Uterus (tissue), 3 donors: ENCODE measurements at regions not wholly inside any gene's neighbourhood (a gene's known extent, or its start where the extent isn't known, plus 50 kb on each side); places are given as distances from the start of the nearest gene placed in this dataset.

Experiments
- DNase-seq, 2 donors: peaks; one replicate each; pipeline ENCODE4 v3.0.0-alpha.2; 2019 to 2020
- H3K27ac ChIP-seq, 2 donors: fragments of 200-600 bp; sonication (generic); 1 replicate in 1 of 2; 2 replicates in 1 of 2; pipeline ENCODE4 v1.5.1; 2016 to 2018
- H3K27me3 ChIP-seq, 2 donors: fragments of 200-600 bp; sonication (generic); one replicate each; pipeline ENCODE4 v1.5.1; 2018 to 2019; ENCODE audit warnings: control low read depth in 1 of 2
- H3K36me3 ChIP-seq, 2 donors: fragments of 200-600 bp; sonication (generic); one replicate each; pipeline ENCODE4 v1.5.1; 2019; ENCODE audit warnings: control low read depth in 1 of 2
- H3K4me1 ChIP-seq, 2 donors: fragments of 200-600 bp; sonication (generic); one replicate each; pipeline ENCODE4 v1.5.1; 2018 to 2019; ENCODE audit warnings: control low read depth in 1 of 2
- H3K4me3 ChIP-seq, 2 donors: fragments of 200-600 bp; sonication (generic); 1 replicate in 1 of 2; 2 replicates in 1 of 2; pipeline ENCODE4 v1.5.1; 2018 to 2019; ENCODE audit warnings: mild to moderate bottlenecking in 1 of 2
- H3K9me3 ChIP-seq, 2 donors: fragments of 200-600 bp; sonication (generic); one replicate each; pipeline ENCODE4 v1.5.1; 2019; ENCODE audit warnings: control low read depth in 1 of 2
- POLR2A ChIP-seq, 2 donors: fragments of 450-650 bp; IDR thresholded peaks; one replicate each; pipeline ENCODE4 v1.6.1; 2016; ENCODE audit warnings: antibody characterized with exemption in 2 of 2, mild to moderate bottlenecking in 1 of 2, moderate library complexity in 1 of 2
- intact Hi-C: fragments of 100-400 bp; cut with DNase I; formaldehyde crosslinking; loops from one replicate; pipeline ENCODE4 v1.15.1; 2023; ENCODE audit warnings: low total_unique reads
- TF ChIP-seq, protein P1 (sequence below), 4 experiments: fragments of 200-600 bp in 2 of 4; fragments of 450-650 bp in 2 of 4; sonication (generic) in 2 of 4; IDR thresholded peaks; one replicate each; pipeline ENCODE4 v1.5.1; 2016 to 2019; ENCODE audit warnings: antibody characterized with exemption in 4 of 4, mild to moderate bottlenecking in 2 of 4, moderate library complexity in 1 of 4
- donor health status: DM: yes; HTN: yes; CAD: no.

DNA sequence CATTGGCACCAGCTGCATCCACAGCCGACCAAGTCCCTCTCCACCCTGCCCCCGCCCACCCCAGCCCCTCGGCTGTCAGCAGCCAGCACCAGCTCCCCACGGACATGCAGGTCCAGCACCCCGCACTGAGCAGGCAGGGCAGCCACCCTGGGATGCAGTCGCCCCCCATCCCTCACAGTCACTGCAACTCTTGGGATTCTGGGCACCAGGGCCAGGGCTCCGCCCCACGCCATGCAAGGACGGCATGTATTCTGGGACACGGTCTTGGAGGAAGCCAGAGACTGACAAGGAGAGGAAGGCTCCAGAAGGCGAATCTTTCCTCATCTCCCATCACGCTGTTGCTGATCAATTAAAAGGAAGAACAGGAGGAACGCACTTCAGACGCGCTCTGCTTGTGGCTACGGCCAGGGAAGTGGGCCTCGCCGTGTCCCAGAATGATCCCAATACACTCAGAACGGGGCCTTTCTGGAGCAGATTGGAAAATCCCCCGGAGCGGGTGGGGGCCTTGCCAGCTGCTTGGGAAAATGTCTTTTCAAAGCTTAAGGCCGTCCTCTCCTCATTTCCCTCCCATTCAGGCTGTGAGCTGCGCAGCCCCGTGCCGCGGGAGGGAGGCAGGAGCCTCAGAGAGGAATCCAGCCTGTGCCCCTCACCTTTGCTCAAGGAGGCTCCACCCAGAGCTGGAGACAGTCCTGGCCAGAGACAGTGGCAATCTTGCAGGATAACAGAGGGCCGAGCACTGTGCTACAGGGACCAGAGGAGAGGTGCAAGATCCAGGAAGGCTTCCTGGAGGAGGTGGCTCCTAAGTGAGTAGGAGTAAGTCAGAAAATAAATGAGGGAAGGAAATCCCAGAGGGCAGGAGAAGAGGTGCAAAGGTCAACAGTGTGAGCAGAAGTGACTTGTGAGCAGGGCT is 54.1 kb upstream of the DIO3 start:
- no peaks in the 10 kb centered on the region for H3K9me3 ChIP-seq
- H3K4me1 ChIP-seq: no peaks in the 10 kb centered on the region
- H3K4me3 ChIP-seq: no peak overlapping the region
- TF ChIP-seq, protein P1, sequence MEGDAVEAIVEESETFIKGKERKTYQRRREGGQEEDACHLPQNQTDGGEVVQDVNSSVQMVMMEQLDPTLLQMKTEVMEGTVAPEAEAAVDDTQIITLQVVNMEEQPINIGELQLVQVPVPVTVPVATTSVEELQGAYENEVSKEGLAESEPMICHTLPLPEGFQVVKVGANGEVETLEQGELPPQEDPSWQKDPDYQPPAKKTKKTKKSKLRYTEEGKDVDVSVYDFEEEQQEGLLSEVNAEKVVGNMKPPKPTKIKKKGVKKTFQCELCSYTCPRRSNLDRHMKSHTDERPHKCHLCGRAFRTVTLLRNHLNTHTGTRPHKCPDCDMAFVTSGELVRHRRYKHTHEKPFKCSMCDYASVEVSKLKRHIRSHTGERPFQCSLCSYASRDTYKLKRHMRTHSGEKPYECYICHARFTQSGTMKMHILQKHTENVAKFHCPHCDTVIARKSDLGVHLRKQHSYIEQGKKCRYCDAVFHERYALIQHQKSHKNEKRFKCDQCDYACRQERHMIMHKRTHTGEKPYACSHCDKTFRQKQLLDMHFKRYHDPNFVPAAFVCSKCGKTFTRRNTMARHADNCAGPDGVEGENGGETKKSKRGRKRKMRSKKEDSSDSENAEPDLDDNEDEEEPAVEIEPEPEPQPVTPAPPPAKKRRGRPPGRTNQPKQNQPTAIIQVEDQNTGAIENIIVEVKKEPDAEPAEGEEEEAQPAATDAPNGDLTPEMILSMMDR (IDR thresholded peaks at IDR 0.05): no peak
- no peak for TF ChIP-seq POLR2A (IDR thresholded peaks at IDR 0.05)
- H3K36me3 ChIP-seq: no peaks in the 10 kb centered on the region
- intact Hi-C loops: no loop called here
- DNase-seq: peak; percentile 13 to 16
- H3K27ac ChIP-seq: no peak overlapping the region
- H3K27me3 ChIP-seq: no peaks in the 10 kb centered on the region

DNA sequence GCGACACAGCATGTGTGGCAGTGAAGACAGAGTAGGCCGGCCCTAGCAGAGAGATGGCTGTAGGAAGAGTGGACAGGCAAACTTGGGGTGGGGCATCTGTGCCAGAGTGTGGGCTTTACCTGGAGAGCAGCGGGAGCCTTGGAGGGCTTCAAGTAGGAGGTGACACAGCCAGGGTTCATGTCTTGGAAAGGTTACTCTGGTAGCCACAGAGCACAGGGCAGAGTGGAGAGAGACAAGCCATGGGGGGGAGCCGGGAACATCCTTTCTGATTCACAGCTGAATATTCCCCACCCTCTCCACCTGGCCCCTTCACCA is 53.5 kb upstream of the DIO3 start:
- intact Hi-C loops: no loop called here
- Histone ChIP-seq H3K27me3 (no peaks in the 10 kb centered on the region), H3K36me3 (no peaks in the 10 kb centered on the region), H3K27ac (no peak overlapping the region), H3K4me1 (no peaks in the 10 kb centered on the region), H3K4me3 (no peak overlapping the region), H3K9me3 (no peaks in the 10 kb centered on the region)
- TF ChIP-seq, protein P1 (IDR thresholded peaks at IDR 0.05): no peak
- no peak for TF ChIP-seq POLR2A (IDR thresholded peaks at IDR 0.05)
- peak in 1 of 2 donors; percentile 9 for DNase-seq

DNA sequence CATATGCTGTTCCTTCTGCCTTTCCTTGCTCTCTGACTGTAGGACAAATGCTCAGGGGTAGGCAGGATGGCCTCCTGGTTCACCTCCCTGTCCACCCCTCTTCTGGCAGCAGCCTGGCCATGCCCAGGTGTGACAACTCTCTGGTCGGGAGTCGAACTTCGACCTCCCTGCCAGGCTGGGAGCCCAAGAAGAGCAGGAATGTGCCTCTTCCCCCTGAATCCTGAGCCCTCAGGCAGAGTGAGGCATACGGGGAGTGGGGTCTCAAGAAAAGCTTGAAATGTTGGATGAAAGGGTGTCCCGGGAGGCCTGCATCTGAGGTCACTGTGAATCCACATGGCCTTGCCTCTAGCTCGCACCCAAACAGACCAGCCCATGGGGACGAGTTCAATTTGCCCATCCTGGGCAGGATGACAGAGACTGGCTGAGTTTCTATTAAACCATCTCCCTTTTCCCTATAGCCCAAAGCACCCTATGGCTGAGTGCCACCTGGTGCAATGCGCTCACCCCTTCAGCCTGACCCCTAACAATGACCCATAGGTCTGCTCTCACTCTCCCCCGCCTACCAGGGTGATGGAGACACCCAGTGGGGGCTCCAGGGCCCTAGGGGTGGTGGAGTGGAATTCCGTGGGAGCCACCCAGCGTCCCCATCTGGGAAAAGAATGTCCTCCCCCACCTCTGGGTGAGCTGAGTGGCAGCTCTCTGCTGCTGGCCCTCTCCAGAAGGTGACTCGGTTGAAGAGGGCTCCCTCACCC is 52.9 kb upstream of the DIO3 start:
- Histone ChIP-seq H3K36me3 (no peaks in the 10 kb centered on the region), H3K4me1 (no peaks in the 10 kb centered on the region), H3K9me3 (no peaks in the 10 kb centered on the region), H3K27me3 (no peaks in the 10 kb centered on the region), H3K27ac (no peak overlapping the region), H3K4me3 (no peak overlapping the region)
- TF ChIP-seq, protein P1 (IDR thresholded peaks at IDR 0.05): no peak
- no peak for TF ChIP-seq POLR2A (IDR thresholded peaks at IDR 0.05)
- intact Hi-C loops: no loop called here
- peak; percentile 10 to 11 for DNase-seq

DNA sequence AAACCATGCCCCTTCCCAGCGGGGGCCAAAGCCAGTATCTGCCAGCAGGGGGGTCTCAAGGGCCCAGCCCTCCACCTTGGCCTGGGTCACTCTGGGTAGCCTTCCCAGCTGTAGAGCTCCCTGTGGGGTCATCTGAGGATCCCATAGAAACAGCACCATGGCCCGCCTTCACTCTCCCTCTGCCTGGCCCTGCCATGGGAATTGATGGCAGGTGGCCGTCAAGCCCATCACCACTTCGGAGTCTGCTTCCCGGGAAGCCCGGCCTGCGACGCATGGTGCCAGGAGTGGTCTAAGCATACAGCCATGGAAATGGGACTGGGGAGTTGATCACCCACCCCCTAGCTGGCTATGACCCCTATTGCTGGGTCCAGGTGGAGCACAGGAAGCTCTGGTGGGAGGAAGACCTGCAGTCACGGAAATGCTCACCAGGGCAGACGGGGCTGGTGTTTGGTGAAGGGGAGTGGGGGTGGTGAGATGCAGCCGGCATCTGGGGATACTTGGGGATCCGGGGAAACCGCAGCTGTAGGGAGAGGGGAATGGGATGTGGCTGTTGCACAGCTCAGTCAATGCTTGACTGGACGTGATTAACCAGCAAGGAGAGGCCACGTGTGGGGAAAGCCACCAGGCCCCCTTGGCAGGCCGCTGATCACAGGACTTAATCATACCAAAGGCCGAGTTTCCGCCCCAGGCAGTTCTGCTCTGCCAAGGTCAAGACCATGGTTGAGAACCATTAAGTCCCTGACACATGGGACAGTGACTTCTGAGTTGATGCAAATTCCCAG is 52.2 kb upstream of the DIO3 start:
- no peak overlapping the region for H3K4me3 ChIP-seq
- DNase-seq: peak in 1 of 2 donors; percentile 13
- no peaks in the 10 kb centered on the region for H3K27me3 ChIP-seq
- intact Hi-C loops: no loop called here
- TF ChIP-seq POLR2A (IDR thresholded peaks at IDR 0.05): no peak
- TF ChIP-seq, protein P1 (IDR thresholded peaks at IDR 0.05): no peak
- no peaks in the 10 kb centered on the region for H3K36me3 ChIP-seq
- no peak overlapping the region for H3K27ac ChIP-seq
- H3K9me3 ChIP-seq: no peaks in the 10 kb centered on the region
- no peaks in the 10 kb centered on the region for H3K4me1 ChIP-seq
